ENCODE measurements at regions not wholly inside any gene's neighbourhood (a gene's known extent, or its start where the extent isn't known, plus 50 kb on each side); places are given as distances from the start of the nearest gene placed in this dataset.

DNA sequence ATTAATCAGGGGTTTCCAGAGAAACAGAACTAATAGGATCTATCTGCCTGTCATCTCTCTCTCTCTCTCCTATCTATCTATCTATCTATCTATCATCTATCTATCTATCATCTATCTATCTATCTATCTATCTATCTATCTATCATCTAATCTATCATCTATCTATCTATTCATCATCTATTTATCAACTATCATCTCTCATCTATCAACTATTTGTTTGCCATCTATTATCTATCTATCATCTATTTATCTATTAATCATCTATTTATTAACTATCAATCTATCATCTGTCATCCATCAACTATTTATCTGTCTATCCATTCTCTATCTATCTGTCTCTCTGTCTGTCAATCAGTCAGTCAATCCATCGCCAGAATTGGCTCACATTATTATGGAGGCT, 70.0 kb upstream of the MRPS6 start:
- DNase-seq: no peak
- no peak for TF ChIP-seq POLR2A (IDR thresholded peaks at IDR 0.05)
- TF ChIP-seq, protein P1, sequence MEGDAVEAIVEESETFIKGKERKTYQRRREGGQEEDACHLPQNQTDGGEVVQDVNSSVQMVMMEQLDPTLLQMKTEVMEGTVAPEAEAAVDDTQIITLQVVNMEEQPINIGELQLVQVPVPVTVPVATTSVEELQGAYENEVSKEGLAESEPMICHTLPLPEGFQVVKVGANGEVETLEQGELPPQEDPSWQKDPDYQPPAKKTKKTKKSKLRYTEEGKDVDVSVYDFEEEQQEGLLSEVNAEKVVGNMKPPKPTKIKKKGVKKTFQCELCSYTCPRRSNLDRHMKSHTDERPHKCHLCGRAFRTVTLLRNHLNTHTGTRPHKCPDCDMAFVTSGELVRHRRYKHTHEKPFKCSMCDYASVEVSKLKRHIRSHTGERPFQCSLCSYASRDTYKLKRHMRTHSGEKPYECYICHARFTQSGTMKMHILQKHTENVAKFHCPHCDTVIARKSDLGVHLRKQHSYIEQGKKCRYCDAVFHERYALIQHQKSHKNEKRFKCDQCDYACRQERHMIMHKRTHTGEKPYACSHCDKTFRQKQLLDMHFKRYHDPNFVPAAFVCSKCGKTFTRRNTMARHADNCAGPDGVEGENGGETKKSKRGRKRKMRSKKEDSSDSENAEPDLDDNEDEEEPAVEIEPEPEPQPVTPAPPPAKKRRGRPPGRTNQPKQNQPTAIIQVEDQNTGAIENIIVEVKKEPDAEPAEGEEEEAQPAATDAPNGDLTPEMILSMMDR (IDR thresholded peaks at IDR 0.05): no peak
- intact Hi-C loops (cut with DNase I): no loop called here
- Histone ChIP-seq H3K36me3 (no peaks in the 10 kb centered on the region), H3K9me3 (no peaks in the 10 kb centered on the region), H3K4me3 (no peak overlapping the region), H3K4me1 (no peaks in the 10 kb centered on the region), H3K27ac (no peak overlapping the region), H3K27me3 (no peaks in the 10 kb centered on the region)
- 90 to 100% methylated on average over 1 of the region's 1 CpG for WGBS, 2 donors

DNA sequence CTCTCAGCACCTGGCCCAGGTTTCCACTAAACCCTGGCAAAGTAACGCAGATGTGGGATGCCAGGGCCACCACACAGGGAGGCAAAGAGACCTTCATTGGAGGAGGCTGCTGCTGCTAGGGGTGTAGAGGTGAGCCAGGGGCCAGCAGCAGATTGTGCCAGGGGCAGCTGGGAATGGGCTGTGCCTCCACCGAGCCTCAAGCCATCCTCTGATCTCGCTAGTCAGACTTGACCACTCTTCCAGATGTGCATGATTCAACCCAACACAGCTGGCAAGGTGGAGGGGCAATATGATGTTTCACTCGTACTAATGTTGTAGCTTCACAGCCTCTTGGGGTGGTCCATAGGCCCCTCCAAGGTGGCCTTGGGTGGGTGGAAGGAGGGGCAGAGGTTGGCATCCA, 73.0 kb upstream of the MRPS6 start:
- Histone ChIP-seq H3K4me1 (no peaks in the 10 kb centered on the region), H3K4me3 (no peak overlapping the region), H3K27me3 (no peaks in the 10 kb centered on the region), H3K27ac (no peak overlapping the region), H3K36me3 (no peaks in the 10 kb centered on the region), H3K9me3 (no peaks in the 10 kb centered on the region)
- no peak for TF ChIP-seq POLR2A (IDR thresholded peaks at IDR 0.05)
- TF ChIP-seq, protein P1 (IDR thresholded peaks at IDR 0.05): no peak
- 87 to 94% methylated on average over 3 of the region's 4 CpGs for WGBS, 2 donors
- intact Hi-C loops (cut with DNase I): no loop called here
- DNase-seq: no peak

DNA sequence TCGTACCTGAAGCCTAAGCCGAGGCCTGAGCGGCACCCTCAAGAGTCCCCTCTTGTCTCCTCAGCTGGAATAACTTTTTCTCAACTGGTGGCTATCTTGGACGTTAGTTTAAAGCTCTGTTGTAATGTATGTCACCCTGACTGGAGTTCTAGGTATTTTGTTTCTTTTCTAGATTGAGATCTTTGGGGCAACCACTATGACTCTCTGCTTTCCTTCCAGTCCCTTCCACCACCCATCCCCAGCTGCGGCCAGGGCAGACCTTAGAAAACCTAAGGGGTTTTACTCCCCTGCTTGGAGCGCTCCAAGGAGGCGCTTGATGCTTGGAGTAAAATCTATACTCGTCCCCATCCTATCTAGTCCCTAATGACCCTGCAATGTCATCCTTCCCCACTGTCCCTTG, 74.6 kb upstream of the MRPS6 start:
- WGBS, 2 donors: 85 to 91% methylated on average over 7 to 8 of the region's 8 CpGs
- no peak for TF ChIP-seq POLR2A (IDR thresholded peaks at IDR 0.05)
- TF ChIP-seq, protein P1 (IDR thresholded peaks at IDR 0.05): no peak
- Histone ChIP-seq H3K36me3 (no peaks in the 10 kb centered on the region), H3K27me3 (no peaks in the 10 kb centered on the region), H3K4me3 (no peak overlapping the region), H3K9me3 (no peaks in the 10 kb centered on the region), H3K27ac (no peak overlapping the region), H3K4me1 (no peaks in the 10 kb centered on the region)
- intact Hi-C loops (cut with DNase I): no loop called here
- DNase-seq: no peak

DNA sequence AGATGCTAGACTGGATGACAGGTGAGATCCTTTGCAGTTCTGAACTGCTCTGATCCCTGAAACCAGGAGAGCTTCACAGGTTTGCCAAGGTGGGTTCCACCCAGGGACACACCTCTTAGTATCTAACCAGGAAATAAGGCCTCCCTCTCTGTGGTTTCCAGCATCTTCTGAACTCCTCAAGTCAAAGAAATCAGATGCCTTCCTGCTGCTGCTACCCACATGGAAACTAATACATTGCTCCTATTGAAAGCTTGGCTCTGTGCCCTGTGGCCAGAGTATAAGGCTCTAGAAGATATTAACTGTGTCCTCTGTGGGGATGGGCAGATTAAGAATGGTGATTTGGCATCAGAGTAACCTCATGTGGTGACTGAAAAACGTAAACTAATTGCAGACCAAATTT, 75.0 kb upstream of the MRPS6 start:
- 42 to 75% methylated on average over 1 of the region's 1 CpG for WGBS, 2 donors
- Histone ChIP-seq H3K36me3 (no peaks in the 10 kb centered on the region), H3K27me3 (no peaks in the 10 kb centered on the region), H3K27ac (no peak overlapping the region), H3K9me3 (no peaks in the 10 kb centered on the region), H3K4me3 (no peak overlapping the region), H3K4me1 (no peaks in the 10 kb centered on the region)
- no peak for DNase-seq
- TF ChIP-seq, protein P1 (IDR thresholded peaks at IDR 0.05): no peak
- no peak for TF ChIP-seq POLR2A (IDR thresholded peaks at IDR 0.05)
- intact Hi-C loops (cut with DNase I): no loop called here

DNA sequence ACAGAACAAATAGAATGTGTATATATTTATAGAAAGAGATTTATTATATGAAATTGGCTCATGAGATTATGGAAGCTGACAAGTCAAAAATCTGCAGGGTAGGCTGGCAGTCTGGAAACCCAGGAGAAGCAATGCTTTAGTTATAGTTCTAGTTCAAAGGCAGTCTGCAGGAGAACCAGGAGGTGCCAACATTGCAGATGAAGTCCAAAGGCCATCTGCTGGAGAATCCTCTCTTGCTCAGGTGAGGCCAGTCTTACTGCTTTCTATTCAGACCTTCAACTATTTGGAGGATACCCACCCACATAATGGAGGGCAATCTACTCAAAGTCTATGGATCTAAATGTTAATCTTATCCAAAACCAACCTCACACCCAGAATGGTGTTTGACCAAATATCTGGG, 75.9 kb upstream of the MRPS6 start:
- Histone ChIP-seq H3K4me3 (no peak overlapping the region), H3K27ac (no peak overlapping the region), H3K4me1 (no peaks in the 10 kb centered on the region), H3K36me3 (no peaks in the 10 kb centered on the region), H3K27me3 (no peaks in the 10 kb centered on the region), H3K9me3 (no peaks in the 10 kb centered on the region)
- no peak for TF ChIP-seq POLR2A (IDR thresholded peaks at IDR 0.05)
- TF ChIP-seq, protein P1 (IDR thresholded peaks at IDR 0.05): no peak
- no peak for DNase-seq
- intact Hi-C loops (cut with DNase I): no loop called here

Data from esophagus squamous epithelium (tissue), 5 donors.